ENCODE measurements at regions not wholly inside any gene's neighbourhood (a gene's known extent, or its start where the extent isn't known, plus 50 kb on each side); places are given as distances from the start of the nearest gene placed in this dataset.
"Not testable (repeated sequence)": the region's sequence is repeated elsewhere in the genome, so short reads cannot be mapped to it uniquely, and the experiment has no call there.

DNA sequence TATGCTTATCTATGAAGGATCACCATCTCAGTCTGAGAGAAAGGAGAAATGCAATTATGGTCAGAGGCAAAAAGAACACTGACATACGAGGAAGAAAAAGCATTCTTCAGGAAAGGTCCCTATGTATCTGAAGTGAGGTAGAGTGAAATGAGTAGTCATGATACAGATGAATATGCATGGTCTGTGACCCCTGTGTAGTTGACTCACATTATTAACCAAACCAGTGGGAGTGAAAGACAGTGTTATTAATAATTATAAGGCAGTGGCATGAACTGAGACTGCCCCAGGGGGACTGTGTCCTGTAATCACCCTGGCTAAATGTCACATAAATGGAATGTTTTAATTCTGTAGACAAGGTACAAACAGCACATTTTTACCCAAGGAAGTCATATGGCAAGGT, 1320.2 kb upstream of the PCDH9 start:
- Histone ChIP-seq H3K9me2 (replicated peaks; ENCODE audit: low read length) (no peaks in the 10 kb centered on the region), H3K4me3 (ENCODE audit: low read length) (no peak overlapping the region), H3K79me2 (ENCODE audit: low read length) (no peaks in the 10 kb centered on the region), H3K27me3 (ENCODE audit: low read length) (no peaks in the 10 kb centered on the region), H4K20me1 (ENCODE audit: low read length) (no peaks in the 10 kb centered on the region), H3K36me3 (ENCODE audit: low read depth, low read length) (no peaks in the 10 kb centered on the region), H3K4me2 (ENCODE audit: low read length) (no peak overlapping the region), H3K4me1 (ENCODE audit: insufficient read depth, low read length) (no peaks in the 10 kb centered on the region), H3K27ac (ENCODE audit: low read length) (no peak overlapping the region), H3F3A (ENCODE audit: low read length, unreplicated experiment) (no peaks in the 10 kb centered on the region), H2AFZ (ENCODE audit: low read length) (no peak overlapping the region), H3K9ac (ENCODE audit: low read length) (no peak overlapping the region), H3K9me3 (ENCODE audit: low read length) (no peaks in the 10 kb centered on the region)
- DNase-seq (no peak), ATAC-seq (no peak)
- no TSS peak for BruUV-seq (replicated peaks)
- POLR2A ChIA-PET (ENCODE audit: unreplicated experiment) = no interaction called here
- TF ChIP-seq EZH2 (IDR thresholded peaks at IDR 0.05; ENCODE audit: low read length, unreplicated experiment) = no peak
- no peak for TF ChIP-seq EZH2phosphoT487 (IDR thresholded peaks at IDR 0.05; ENCODE audit: borderline replicate concordance, low read length)
- CTCF ChIA-PET = no interaction called here
- intact Hi-C loops (cut with micrococcal nuclease) = no loop called here

DNA sequence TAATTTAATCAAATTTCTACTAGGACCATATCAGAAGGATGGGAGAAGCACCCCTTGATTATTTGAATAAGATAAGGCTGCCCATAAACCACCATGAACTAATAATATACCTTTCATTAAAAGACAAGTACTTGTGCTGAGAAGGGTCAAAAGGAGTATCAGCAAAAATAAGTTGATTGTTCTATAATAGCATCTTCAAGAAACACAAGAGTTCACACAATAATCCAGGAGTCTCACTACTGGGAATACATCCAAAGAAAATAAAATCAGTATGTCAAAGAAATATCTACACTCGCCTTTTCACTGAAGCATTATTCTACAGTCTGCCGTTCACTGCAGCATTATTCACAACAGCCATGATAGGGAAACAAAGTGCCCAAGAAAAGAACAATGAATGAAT, 1310.1 kb upstream of the PCDH9 start:
- H3K27me3 ChIP-seq (ENCODE audit: low read length) = no peaks in the 10 kb centered on the region
- no peak overlapping the region for H2AFZ ChIP-seq (ENCODE audit: low read length)
- no peaks in the 10 kb centered on the region for H3K36me3 ChIP-seq (ENCODE audit: low read depth, low read length)
- intact Hi-C loops (cut with micrococcal nuclease) = no loop called here
- TF ChIP-seq, protein P1, sequence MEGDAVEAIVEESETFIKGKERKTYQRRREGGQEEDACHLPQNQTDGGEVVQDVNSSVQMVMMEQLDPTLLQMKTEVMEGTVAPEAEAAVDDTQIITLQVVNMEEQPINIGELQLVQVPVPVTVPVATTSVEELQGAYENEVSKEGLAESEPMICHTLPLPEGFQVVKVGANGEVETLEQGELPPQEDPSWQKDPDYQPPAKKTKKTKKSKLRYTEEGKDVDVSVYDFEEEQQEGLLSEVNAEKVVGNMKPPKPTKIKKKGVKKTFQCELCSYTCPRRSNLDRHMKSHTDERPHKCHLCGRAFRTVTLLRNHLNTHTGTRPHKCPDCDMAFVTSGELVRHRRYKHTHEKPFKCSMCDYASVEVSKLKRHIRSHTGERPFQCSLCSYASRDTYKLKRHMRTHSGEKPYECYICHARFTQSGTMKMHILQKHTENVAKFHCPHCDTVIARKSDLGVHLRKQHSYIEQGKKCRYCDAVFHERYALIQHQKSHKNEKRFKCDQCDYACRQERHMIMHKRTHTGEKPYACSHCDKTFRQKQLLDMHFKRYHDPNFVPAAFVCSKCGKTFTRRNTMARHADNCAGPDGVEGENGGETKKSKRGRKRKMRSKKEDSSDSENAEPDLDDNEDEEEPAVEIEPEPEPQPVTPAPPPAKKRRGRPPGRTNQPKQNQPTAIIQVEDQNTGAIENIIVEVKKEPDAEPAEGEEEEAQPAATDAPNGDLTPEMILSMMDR (conservative IDR thresholded peaks at IDR 0.05; ENCODE audit: low read depth, low read length) = no peak
- TF ChIP-seq EZH2phosphoT487 (IDR thresholded peaks at IDR 0.05; ENCODE audit: borderline replicate concordance, low read length) = no peak
- no peak for TF ChIP-seq EZH2 (IDR thresholded peaks at IDR 0.05; ENCODE audit: low read length, unreplicated experiment)
- DNase-seq (no peak), ATAC-seq (no peak)
- no peak overlapping the region for H3K27ac ChIP-seq (ENCODE audit: low read length)
- no peaks in the 10 kb centered on the region for H3F3A ChIP-seq (ENCODE audit: low read length, unreplicated experiment)
- H3K9me2 ChIP-seq (replicated peaks; ENCODE audit: low read length) = no peaks in the 10 kb centered on the region
- H3K9me3 ChIP-seq (ENCODE audit: low read length) = no peaks in the 10 kb centered on the region
- H3K4me1 ChIP-seq (ENCODE audit: insufficient read depth, low read length) = no peaks in the 10 kb centered on the region
- POLR2A ChIA-PET (ENCODE audit: unreplicated experiment) = no interaction called here
- no peaks in the 10 kb centered on the region for H3K79me2 ChIP-seq (ENCODE audit: low read length)
- H3K4me3 ChIP-seq (ENCODE audit: low read length) = no peak overlapping the region
- H3K9ac ChIP-seq (ENCODE audit: low read length) = no peak overlapping the region
- H3K4me2 ChIP-seq (ENCODE audit: low read length) = no peak overlapping the region
- CTCF ChIA-PET = no interaction called here
- no TSS peak for BruUV-seq (replicated peaks)
- H4K20me1 ChIP-seq (ENCODE audit: low read length) = no peaks in the 10 kb centered on the region

GRCh38 chr13:68535329-68535728, 1305.2 kb upstream of the PCDH9 start:
- ATAC-seq (no peak), DNase-seq (no peak)
- ChIA-PET POLR2A (ENCODE audit: unreplicated experiment) (no interaction called here), CTCF (no interaction called here)
- intact Hi-C loops (cut with micrococcal nuclease) = no loop called here
- no peak overlapping the region for H3K27ac ChIP-seq (ENCODE audit: low read length)
- H3K27me3 ChIP-seq (ENCODE audit: low read length) = no peaks in the 10 kb centered on the region
- no peak overlapping the region for H3K4me3 ChIP-seq (ENCODE audit: low read length)
- no peaks in the 10 kb centered on the region for H4K20me1 ChIP-seq (ENCODE audit: low read length)
- BruUV-seq (replicated peaks) = no TSS peak
- H3K9me3 ChIP-seq (ENCODE audit: low read length) = no peaks in the 10 kb centered on the region
- H2AFZ ChIP-seq (ENCODE audit: low read length) = no peak overlapping the region
- TF ChIP-seq EZH2phosphoT487 (IDR thresholded peaks at IDR 0.05; ENCODE audit: borderline replicate concordance, low read length) = no peak
- no peak for TF ChIP-seq EZH2 (IDR thresholded peaks at IDR 0.05; ENCODE audit: low read length, unreplicated experiment)
- TF ChIP-seq, protein P1 (conservative IDR thresholded peaks at IDR 0.05; ENCODE audit: low read depth, low read length) = no peak
- no peak overlapping the region for H3K9ac ChIP-seq (ENCODE audit: low read length)
- no peak overlapping the region for H3K4me2 ChIP-seq (ENCODE audit: low read length)
- H3K36me3 ChIP-seq (ENCODE audit: low read depth, low read length) = no peaks in the 10 kb centered on the region
- H3K9me2 ChIP-seq (replicated peaks; ENCODE audit: low read length) = no peaks in the 10 kb centered on the region
- H3K79me2 ChIP-seq (ENCODE audit: low read length) = no peaks in the 10 kb centered on the region
- no peaks in the 10 kb centered on the region for H3F3A ChIP-seq (ENCODE audit: low read length, unreplicated experiment)
- no peaks in the 10 kb centered on the region for H3K4me1 ChIP-seq (ENCODE audit: insufficient read depth, low read length)

- ATAC-seq; POLR2A ChIA-PET (ENCODE audit: unreplicated experiment); H3K9me2 ChIP-seq (replicated peaks; ENCODE audit: low read length); BruUV-seq (replicated peaks); H3K4me2 ChIP-seq (ENCODE audit: low read length); DNase-seq; H3K27me3 ChIP-seq (ENCODE audit: low read length); CTCF ChIA-PET; H3K9ac ChIP-seq (ENCODE audit: low read length); H3K36me3 ChIP-seq (ENCODE audit: low read depth, low read length); H3F3A ChIP-seq (ENCODE audit: low read length, unreplicated experiment); H3K9me3 ChIP-seq (ENCODE audit: low read length); H3K27ac ChIP-seq (ENCODE audit: low read length); H2AFZ ChIP-seq (ENCODE audit: low read length); H3K79me2 ChIP-seq (ENCODE audit: low read length); H3K4me1 ChIP-seq (ENCODE audit: insufficient read depth, low read length); H3K4me3 ChIP-seq (ENCODE audit: low read length); intact Hi-C loops (cut with micrococcal nuclease); H4K20me1 ChIP-seq (ENCODE audit: low read length): not testable (repeated sequence)
Measured at GRCh38 chr13:68527167-68527566, 1297.0 kb upstream of the PCDH9 start.

Measured in PC-3 (cell line).